IMR-90 (cell line): ENCODE measurements at regions not wholly inside any gene's neighbourhood (a gene's known extent, or its start where the extent isn't known, plus 50 kb on each side); places are given as distances from the start of the nearest gene placed in this dataset.

Source experiments
- ATAC-seq: fragments of 200-7000 bp; cut with Tn5 transposase; 2 replicates; pipeline ENCODE4 v1.9.1; 2020; ENCODE audit warnings: low read depth, mild to moderate bottlenecking, moderate library complexity
- BruUV-seq: library from RNA; stranded (reverse); fragments of 400-500 nt; replicated peaks from 2 replicates; lab custom pipeline; 2021; lab: Mats Ljungman, UMichigan
- CTCF ChIA-PET: fragments of 300-600 bp; formaldehyde crosslinking; extraction: SDS; loops from one replicate; lab custom pipeline; 2021; ENCODE audit warnings: antibody characterized with exemption; lab: Yijun Ruan, JAX
- POLR2A ChIA-PET: fragments of 300-600 bp; sonication (Branson Sonifier 250); formaldehyde crosslinking; loops from one replicate; lab custom pipeline; 2022; ENCODE audit warnings: antibody characterized with exemption; ENCODE audit not compliant: unreplicated experiment; lab: Charles Lee
- DNase-seq: peaks from one replicate; pipeline ENCODE4 v3.0.0; 2013
- H2AFZ ChIP-seq: replicated peaks from 2 replicates; pipeline ENCODE3; 2013; ENCODE audit warnings: low read length, mild to moderate bottlenecking; ENCODE audit not compliant: poor library complexity
- H2AK5ac ChIP-seq: 2 replicates; pipeline ENCODE4 v1.6.1; 2013; ENCODE audit warnings: low read depth, low read length, inconsistent platforms
- H2AK9ac ChIP-seq: replicated peaks from 2 replicates; pipeline ENCODE3; 2013; ENCODE audit warnings: mild to moderate bottlenecking, low read depth, low read length, moderate library complexity; ENCODE audit not compliant: poor library complexity
- H2BK120ac ChIP-seq: 2 replicates; pipeline ENCODE4 v1.6.1; 2013; ENCODE audit warnings: low read depth, low read length, inconsistent platforms
- H2BK15ac ChIP-seq: 3 replicates; pipeline ENCODE4 v1.6.1; 2013; ENCODE audit warnings: low read depth, low read length, inconsistent platforms
- H2BK20ac ChIP-seq: 2 replicates; pipeline ENCODE4 v1.6.1; 2013; ENCODE audit warnings: low read depth, mild to moderate bottlenecking, inconsistent platforms, low read length, moderate library complexity
- H2BK5ac ChIP-seq: 2 replicates; pipeline ENCODE4 v1.6.1; 2013; ENCODE audit warnings: mild to moderate bottlenecking, low read depth, low read length, inconsistent platforms; ENCODE audit not compliant: poor library complexity, severe bottlenecking
- H3K14ac ChIP-seq: replicated peaks from 2 replicates; pipeline ENCODE4 v1.6.1; 2013; ENCODE audit warnings: low read depth, low read length, inconsistent platforms
- H3K18ac ChIP-seq: 2 replicates; pipeline ENCODE4 v1.6.1; 2013; ENCODE audit warnings: low read depth, low read length, control low read depth
- H3K23ac ChIP-seq: 2 replicates; pipeline ENCODE4 v1.6.1; 2013; ENCODE audit warnings: low read depth, low read length, inconsistent platforms
- H3K27ac ChIP-seq: 2 replicates; pipeline ENCODE4 v1.5.1; 2013; ENCODE audit warnings: mild to moderate bottlenecking, control low read depth, low read length; ENCODE audit not compliant: insufficient read depth
- H3K27me3 ChIP-seq: 2 replicates; pipeline ENCODE4 v1.6.1; 2013; ENCODE audit warnings: low read length; ENCODE audit not compliant: control insufficient read depth, insufficient read depth
- H3K36me3 ChIP-seq: 2 replicates; pipeline ENCODE4 v1.6.1; 2013; ENCODE audit warnings: low read length, mixed read lengths; ENCODE audit not compliant: control insufficient read depth, insufficient read depth
- H3K4ac ChIP-seq: 2 replicates; pipeline ENCODE4 v1.6.1; 2013; ENCODE audit warnings: low read depth, low read length, inconsistent platforms
- H3K4me1 ChIP-seq: 2 replicates; pipeline ENCODE4 v1.6.1; 2013; ENCODE audit warnings: low read length, mixed read lengths; ENCODE audit not compliant: control insufficient read depth, insufficient read depth
- H3K4me2 ChIP-seq: 2 replicates; pipeline ENCODE4 v1.6.1; 2013; ENCODE audit warnings: low read depth, mild to moderate bottlenecking, control low read depth, low read length, moderate library complexity
- H3K4me3 ChIP-seq: 2 replicates; pipeline ENCODE4 v1.5.1; 2013; ENCODE audit warnings: low read depth, mild to moderate bottlenecking, control low read depth, low read length, moderate library complexity; ENCODE audit not compliant: insufficient read depth
- H3K56ac ChIP-seq: 2 replicates; pipeline ENCODE4 v1.6.1; 2013; ENCODE audit warnings: low read length, inconsistent platforms; ENCODE audit not compliant: insufficient read depth; ENCODE audit errors: extremely low read depth
- H3K79me1 ChIP-seq, 2 experiments: 2 replicates each; pipeline ENCODE4 v1.6.1; 2013; ENCODE audit warnings: low read length in 2 of 2, inconsistent platforms in 1 of 2, low read depth in 1 of 2
- H3K9ac ChIP-seq: 2 replicates; pipeline ENCODE4 v1.6.1; 2013; ENCODE audit warnings: low read depth, low read length, control low read depth
- H3K9me1 ChIP-seq: 2 replicates; pipeline ENCODE4 v1.6.1; 2013; ENCODE audit warnings: low read length, inconsistent platforms; ENCODE audit not compliant: insufficient read depth
- H3K9me3 ChIP-seq: 2 replicates; pipeline ENCODE4 v1.6.1; 2013; ENCODE audit warnings: low read length; ENCODE audit not compliant: control insufficient read depth, insufficient read depth
- H4K20me1 ChIP-seq: 2 replicates; pipeline ENCODE4 v1.6.1; 2013; ENCODE audit warnings: low read length, inconsistent platforms; ENCODE audit not compliant: insufficient read depth
- H4K5ac ChIP-seq: 2 replicates; pipeline ENCODE4 v1.6.1; 2013; ENCODE audit warnings: mild to moderate bottlenecking, low read depth, low read length, control low read depth
- H4K8ac ChIP-seq, 2 experiments: 2 replicates each; pipeline ENCODE4 v1.6.1; 2013; ENCODE audit warnings: low read depth in 2 of 2, low read length in 2 of 2, control low read depth in 1 of 2, inconsistent platforms in 1 of 2
- H4K91ac ChIP-seq: 2 replicates; pipeline ENCODE4 v1.6.1; 2013; ENCODE audit warnings: low read depth, low read length, inconsistent platforms; ENCODE audit not compliant: insufficient read depth
- BHLHE40 ChIP-seq: fragments of 150-350 bp; IDR thresholded peaks from 2 replicates; pipeline ENCODE4 v1.6.1; 2016; ENCODE audit warnings: mild to moderate bottlenecking, low read depth, low read length
- CEBPB ChIP-seq: IDR thresholded peaks from 2 replicates; pipeline ENCODE4 v1.6.1; 2012; ENCODE audit warnings: low read depth, low read length, improper control_type of control experiment
- CHD1 ChIP-seq: IDR thresholded peaks from 2 replicates; pipeline ENCODE4 v1.6.1; 2012; ENCODE audit warnings: low read depth, low read length, improper control_type of control experiment
- CTCF ChIP-seq: conservative IDR thresholded peaks from 2 replicates; pipeline ENCODE4 v1.5.1; 2012; ENCODE audit warnings: mild to moderate bottlenecking, low read depth, low read length, improper control_type of control experiment
- ELK1 ChIP-seq: fragments of 150-350 bp; IDR thresholded peaks from 2 replicates; pipeline ENCODE4 v1.6.1; 2016; ENCODE audit warnings: low read depth, mild to moderate bottlenecking, low read length, moderate library complexity, borderline replicate concordance
- FOS ChIP-seq: fragments of 150-350 bp; IDR thresholded peaks from 2 replicates; pipeline ENCODE4 v1.6.1; 2016; ENCODE audit warnings: low read depth, low read length
- MAFK ChIP-seq: IDR thresholded peaks from 2 replicates; pipeline ENCODE4 v1.6.1; 2012; ENCODE audit warnings: low read depth, low read length, improper control_type of control experiment
- MAZ ChIP-seq: IDR thresholded peaks from 2 replicates; pipeline ENCODE4 v1.6.1; 2012; ENCODE audit warnings: low read depth, mild to moderate bottlenecking, low read length, improper control_type of control experiment, moderate library complexity, borderline replicate concordance
- MXI1 ChIP-seq: IDR thresholded peaks from 2 replicates; pipeline ENCODE4 v1.6.1; 2012; ENCODE audit warnings: low read depth, mild to moderate bottlenecking, low read length, moderate library complexity, borderline replicate concordance
- NFE2L2 ChIP-seq: fragments of 150-350 bp; IDR thresholded peaks from 2 replicates; pipeline ENCODE4 v1.6.1; 2016; ENCODE audit warnings: low read depth, mild to moderate bottlenecking, low read length
- POLR2A ChIP-seq: IDR thresholded peaks from 2 replicates; pipeline ENCODE4 v1.6.1; 2012; ENCODE audit warnings: mild to moderate bottlenecking, low read depth, low read length
- RAD21 ChIP-seq: IDR thresholded peaks from 2 replicates; pipeline ENCODE4 v1.6.1; 2012; ENCODE audit warnings: low read length, improper control_type of control experiment
- RCOR1 ChIP-seq: IDR thresholded peaks from 2 replicates; pipeline ENCODE4 v1.6.1; 2012; ENCODE audit warnings: mild to moderate bottlenecking, low read length, improper control_type of control experiment; ENCODE audit not compliant: insufficient replicate concordance
- RFX5 ChIP-seq: IDR thresholded peaks from 2 replicates; pipeline ENCODE4 v1.8.0; 2012; ENCODE audit warnings: low read depth, mild to moderate bottlenecking, low read length, moderate library complexity
- SMC3 ChIP-seq: fragments of 150-350 bp; IDR thresholded peaks from 2 replicates; pipeline ENCODE4 v1.6.1; 2016; ENCODE audit warnings: low read depth, mild to moderate bottlenecking, antibody characterized with exemption, low read length, moderate library complexity
- USF2 ChIP-seq: fragments of 150-350 bp; IDR thresholded peaks from 2 replicates; pipeline ENCODE4 v1.6.1; 2017; ENCODE audit warnings: mild to moderate bottlenecking, antibody characterized with exemption, low read length, low read depth
- WGBS, 2 experiments: methylation state at CpG; one replicate each; pipeline versions ENCODE4 v1.1.5 to v1.1.7; 2013; ENCODE audit warnings: missing lambda C conversion rate in 2 of 2; ENCODE audit not compliant: insufficient read length in 1 of 2; ENCODE audit errors: extremely low coverage in 2 of 2; 5-methylcytosine and 5-hydroxymethylcytosine counted together
- dilution Hi-C: fragments of 300-500 bp; cut with HindIII; formaldehyde crosslinking; loops from one replicate; pipeline ENCODE4 v1.14.3; 2018; ENCODE audit warnings: low sequenced_read_pairs; ENCODE audit not compliant: unreplicated experiment
- in situ Hi-C: fragments of 300-500 bp; cut with MboI; formaldehyde crosslinking; loops from 3 replicates; pipeline ENCODE4 v1.14.3; 2019; ENCODE audit warnings: low sequenced_read_pairs, inconsistent platforms, mixed read lengths
- intact Hi-C: fragments of 100-400 bp; cut with micrococcal nuclease; formaldehyde crosslinking; loops from 2 replicates; pipeline ENCODE4 v1.10.0; 2022

GRCh38 chr18:78510636-78511035 is 469.0 kb upstream of the SALL3 start:
- H2BK20ac ChIP-seq = no peak overlapping the region
- no peak overlapping the region for H3K4me3 ChIP-seq
- no peak overlapping the region for H3K27ac ChIP-seq
- no peaks in the 10 kb centered on the region for H3K9me1 ChIP-seq
- H4K8ac ChIP-seq = no peak overlapping the region
- dilution Hi-C loops = no loop called here
- H3K4me2 ChIP-seq = no peak overlapping the region
- BruUV-seq = no TSS peak
- H3K27me3 ChIP-seq = no peaks in the 10 kb centered on the region
- H3K9me3 ChIP-seq = peaks cover 51% of the 10 kb centered on the region
- no peak overlapping the region for H4K5ac ChIP-seq
- no peak overlapping the region for H2BK15ac ChIP-seq
- H2AK9ac ChIP-seq = no peak overlapping the region
- no peak overlapping the region for H3K56ac ChIP-seq
- no peak overlapping the region for H3K9ac ChIP-seq
- ChIA-PET CTCF (no interaction called here), POLR2A (no interaction called here)
- no peak overlapping the region for H2BK5ac ChIP-seq
- in situ Hi-C loops = no loop called here
- no peak overlapping the region for H3K23ac ChIP-seq
- H3K79me1 ChIP-seq = no peaks in the 10 kb centered on the region
- no peak overlapping the region for H4K91ac ChIP-seq
- H3K4me1 ChIP-seq = no peaks in the 10 kb centered on the region
- intact Hi-C loops = no loop called here
- H3K18ac ChIP-seq = no peak overlapping the region
- no peak overlapping the region for H3K4ac ChIP-seq
- no peaks in the 10 kb centered on the region for H3K36me3 ChIP-seq
- no peak overlapping the region for H3K14ac ChIP-seq
- WGBS, 2 experiments = 38% methylated on average over 2 of the region's 7 CpGs; no CpG with 5 or more reads in 1 of the 2 experiments
- no peak for DNase-seq
- no peak for TF ChIP-seq CTCF
- TF ChIP-seq MAZ = no peak
- no peak for TF ChIP-seq FOS
- TF ChIP-seq RCOR1 = no peak
- TF ChIP-seq CEBPB = no peak
- no peak for TF ChIP-seq NFE2L2
- TF ChIP-seq CHD1 = no peak
- TF ChIP-seq BHLHE40 = no peak
- TF ChIP-seq ELK1 = no peak
- TF ChIP-seq RFX5 = no peak
- no peak for TF ChIP-seq USF2
- TF ChIP-seq RAD21 = no peak
- no peak for TF ChIP-seq SMC3
- no peak for TF ChIP-seq MXI1
- TF ChIP-seq POLR2A = no peak
- TF ChIP-seq MAFK = no peak
- H4K20me1 ChIP-seq = no peaks in the 10 kb centered on the region
- H2BK120ac ChIP-seq = no peak overlapping the region
- no peak overlapping the region for H2AFZ ChIP-seq
- no peak for ATAC-seq
- no peak overlapping the region for H2AK5ac ChIP-seq
